KMS-11 (cell line): ENCODE measurements at regions not wholly inside any gene's neighbourhood (a gene's known extent, or its start where the extent isn't known, plus 50 kb on each side); places are given as distances from the start of the nearest gene placed in this dataset.

Source experiments
- H2AFZ ChIP-seq: fragments of 200-600 bp; sonication (generic); 2 replicates; pipeline ENCODE4 v1.6.1; 2016; ENCODE audit warnings: antibody characterized with exemption, mixed run types, low read depth
- H3K27ac ChIP-seq: fragments of 200-600 bp; sonication (generic); 2 replicates; pipeline ENCODE4 v1.6.1; 2016; ENCODE audit warnings: mild to moderate bottlenecking, mixed run types
- H3K27me3 ChIP-seq: fragments of 200-600 bp; sonication (generic); 2 replicates; pipeline ENCODE4 v1.6.1; 2017; ENCODE audit warnings: mild to moderate bottlenecking, low read depth, mixed run types, moderate library complexity; ENCODE audit not compliant: insufficient read depth
- H3K36me3 ChIP-seq: fragments of 200-600 bp; sonication (generic); 2 replicates; pipeline ENCODE4 v1.6.1; 2017; ENCODE audit warnings: mild to moderate bottlenecking, mixed run types; ENCODE audit not compliant: insufficient read depth
- H3K4me1 ChIP-seq: fragments of 200-600 bp; sonication (generic); 2 replicates; pipeline ENCODE4 v1.6.1; 2016; ENCODE audit warnings: mild to moderate bottlenecking, low read depth, mixed run types; ENCODE audit not compliant: poor library complexity, severe bottlenecking
- H3K4me2 ChIP-seq: fragments of 200-600 bp; sonication (generic); 2 replicates; pipeline ENCODE4 v1.7.0; 2016; ENCODE audit warnings: mild to moderate bottlenecking, mixed run types
- H3K4me3 ChIP-seq: fragments of 200-600 bp; sonication (generic); IDR thresholded peaks from 2 replicates; pipeline ENCODE4 v1.6.1; 2017; ENCODE audit warnings: low read depth, low read length, mixed read lengths; ENCODE audit not compliant: insufficient read depth
- H3K79me2 ChIP-seq: fragments of 200-600 bp; sonication (generic); 2 replicates; pipeline ENCODE4 v1.6.1; 2016; ENCODE audit warnings: low read depth, mixed run types; ENCODE audit not compliant: insufficient read depth
- H3K9ac ChIP-seq: fragments of 200-600 bp; sonication (generic); 2 replicates; pipeline ENCODE4 v1.6.1; 2016; ENCODE audit warnings: mild to moderate bottlenecking, mixed run types
- H4K20me1 ChIP-seq: fragments of 200-600 bp; sonication (generic); 2 replicates; pipeline ENCODE4 v1.6.1; 2016; ENCODE audit warnings: mild to moderate bottlenecking, mixed run types; ENCODE audit not compliant: insufficient read depth
- TF ChIP-seq, protein P1 (sequence below): fragments of 200-600 bp; sonication (generic); conservative IDR thresholded peaks from 2 replicates; pipeline ENCODE4 v1.6.1; 2017; ENCODE audit warnings: low read depth, mild to moderate bottlenecking, antibody characterized with exemption, low read length, moderate library complexity, mixed read lengths

DNA sequence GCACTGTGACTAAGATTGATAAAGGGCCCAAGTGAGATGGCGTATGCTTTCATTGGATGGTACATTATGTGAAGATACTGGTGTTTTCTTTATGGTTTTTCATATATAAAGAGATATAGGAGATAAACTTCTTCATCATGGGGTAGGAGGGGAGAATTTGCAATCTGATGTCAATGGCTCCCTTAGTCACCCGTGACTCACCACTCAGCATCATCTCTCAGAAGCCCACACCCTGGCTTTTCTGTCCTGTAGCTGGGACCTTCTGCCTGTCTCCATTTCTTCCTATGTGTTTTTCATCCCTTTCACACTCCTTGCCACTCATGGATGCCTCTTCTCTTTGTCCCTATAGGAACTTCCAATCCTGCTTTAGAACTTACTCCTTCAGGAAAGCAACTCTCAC, 114.3 kb upstream of the SEMA6D start:
- Histone ChIP-seq H3K4me1 (no peaks in the 10 kb centered on the region), H3K4me2 (no peak overlapping the region), H4K20me1 (no peaks in the 10 kb centered on the region), H3K27ac (no peak overlapping the region), H3K36me3 (no peaks in the 10 kb centered on the region), H3K27me3 (no peaks in the 10 kb centered on the region), H2AFZ (no peak overlapping the region), H3K4me3 (no peak overlapping the region), H3K9ac (no peak overlapping the region), H3K79me2 (no peaks in the 10 kb centered on the region)
- TF ChIP-seq, protein P1, sequence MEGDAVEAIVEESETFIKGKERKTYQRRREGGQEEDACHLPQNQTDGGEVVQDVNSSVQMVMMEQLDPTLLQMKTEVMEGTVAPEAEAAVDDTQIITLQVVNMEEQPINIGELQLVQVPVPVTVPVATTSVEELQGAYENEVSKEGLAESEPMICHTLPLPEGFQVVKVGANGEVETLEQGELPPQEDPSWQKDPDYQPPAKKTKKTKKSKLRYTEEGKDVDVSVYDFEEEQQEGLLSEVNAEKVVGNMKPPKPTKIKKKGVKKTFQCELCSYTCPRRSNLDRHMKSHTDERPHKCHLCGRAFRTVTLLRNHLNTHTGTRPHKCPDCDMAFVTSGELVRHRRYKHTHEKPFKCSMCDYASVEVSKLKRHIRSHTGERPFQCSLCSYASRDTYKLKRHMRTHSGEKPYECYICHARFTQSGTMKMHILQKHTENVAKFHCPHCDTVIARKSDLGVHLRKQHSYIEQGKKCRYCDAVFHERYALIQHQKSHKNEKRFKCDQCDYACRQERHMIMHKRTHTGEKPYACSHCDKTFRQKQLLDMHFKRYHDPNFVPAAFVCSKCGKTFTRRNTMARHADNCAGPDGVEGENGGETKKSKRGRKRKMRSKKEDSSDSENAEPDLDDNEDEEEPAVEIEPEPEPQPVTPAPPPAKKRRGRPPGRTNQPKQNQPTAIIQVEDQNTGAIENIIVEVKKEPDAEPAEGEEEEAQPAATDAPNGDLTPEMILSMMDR: no peak

DNA sequence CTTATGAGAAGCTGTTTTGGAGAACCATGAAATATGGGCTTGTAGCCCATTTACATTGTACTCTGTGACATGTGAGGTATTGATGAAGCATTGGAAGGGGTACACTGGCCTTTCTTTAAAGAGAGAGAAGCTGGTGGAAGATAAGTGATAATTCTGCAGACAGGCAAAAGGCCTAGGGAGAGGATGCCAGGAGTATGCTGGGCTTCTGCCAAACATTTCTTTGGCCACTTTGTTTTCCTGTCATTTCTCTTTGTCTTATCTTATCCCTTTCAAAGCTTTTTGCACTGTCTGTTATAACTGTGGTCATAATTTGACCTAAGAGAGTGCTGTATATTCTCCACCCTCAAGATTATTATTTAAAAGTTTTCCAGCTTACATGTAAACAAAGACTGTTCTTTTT, 109.6 kb upstream of the SEMA6D start:
- no peaks in the 10 kb centered on the region for H3K79me2 ChIP-seq
- H3K36me3 ChIP-seq: no peaks in the 10 kb centered on the region
- no peak overlapping the region for H3K9ac ChIP-seq
- TF ChIP-seq, protein P1: no peak
- no peak overlapping the region for H2AFZ ChIP-seq
- H3K27me3 ChIP-seq: no peaks in the 10 kb centered on the region
- no peaks in the 10 kb centered on the region for H4K20me1 ChIP-seq
- no peak overlapping the region for H3K27ac ChIP-seq
- no peak overlapping the region for H3K4me3 ChIP-seq
- no peak overlapping the region for H3K4me2 ChIP-seq
- H3K4me1 ChIP-seq: no peaks in the 10 kb centered on the region

- Histone ChIP-seq H4K20me1 (no peaks in the 10 kb centered on the region), H3K27ac (no peak overlapping the region), H3K4me3 (no peak overlapping the region), H2AFZ (no peak overlapping the region), H3K9ac (no peak overlapping the region), H3K79me2 (no peaks in the 10 kb centered on the region), H3K36me3 (no peaks in the 10 kb centered on the region), H3K27me3 (no peaks in the 10 kb centered on the region), H3K4me1 (no peaks in the 10 kb centered on the region), H3K4me2 (no peak overlapping the region)
- TF ChIP-seq, protein P1: no peak
These were observed 107.6 kb upstream of the SEMA6D start for GRCh38 chr15:47609693-47610092.

DNA sequence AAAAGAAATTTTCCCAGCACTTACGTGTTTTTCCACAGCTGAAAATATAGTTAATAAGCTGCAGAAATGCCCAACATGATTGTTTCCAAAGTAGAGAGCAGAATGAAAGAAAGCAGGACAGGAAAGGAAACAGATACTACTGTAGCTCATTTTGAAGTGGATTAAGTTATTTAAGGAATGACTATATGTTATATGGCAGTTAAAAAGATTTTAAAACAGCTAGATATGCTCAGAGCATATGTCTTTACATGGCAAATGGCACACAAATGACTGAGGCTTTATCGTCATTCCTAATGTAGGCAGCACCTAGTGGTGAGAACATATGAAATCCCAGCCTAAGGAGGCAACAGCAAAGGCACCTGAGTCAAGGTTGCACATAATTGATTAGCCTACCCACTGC, 106.6 kb upstream of the SEMA6D start:
- Histone ChIP-seq H3K4me2 (no peak overlapping the region), H3K27ac (no peak overlapping the region), H3K79me2 (no peaks in the 10 kb centered on the region), H3K4me1 (no peaks in the 10 kb centered on the region), H3K4me3 (no peak overlapping the region), H4K20me1 (no peaks in the 10 kb centered on the region), H3K9ac (no peak overlapping the region), H3K36me3 (no peaks in the 10 kb centered on the region), H2AFZ (no peak overlapping the region), H3K27me3 (no peaks in the 10 kb centered on the region)
- TF ChIP-seq, protein P1: no peak
